Hematopoietic multipotent progenitor cell treated with erythropoietin and hydrocortisone succinate and interleukin-3 and kit ligand, for 17 days (in vitro differentiated cells): ENCODE measurements at regions not wholly inside any gene's neighbourhood (a gene's known extent, or its start where the extent isn't known, plus 50 kb on each side); places are given as distances from the start of the nearest gene placed in this dataset.

Experiments used
- DNase-seq: peaks from one replicate; pipeline ENCODE4 v3.0.0-alpha.2; 2015; ENCODE audit warnings: low spot score

DNA sequence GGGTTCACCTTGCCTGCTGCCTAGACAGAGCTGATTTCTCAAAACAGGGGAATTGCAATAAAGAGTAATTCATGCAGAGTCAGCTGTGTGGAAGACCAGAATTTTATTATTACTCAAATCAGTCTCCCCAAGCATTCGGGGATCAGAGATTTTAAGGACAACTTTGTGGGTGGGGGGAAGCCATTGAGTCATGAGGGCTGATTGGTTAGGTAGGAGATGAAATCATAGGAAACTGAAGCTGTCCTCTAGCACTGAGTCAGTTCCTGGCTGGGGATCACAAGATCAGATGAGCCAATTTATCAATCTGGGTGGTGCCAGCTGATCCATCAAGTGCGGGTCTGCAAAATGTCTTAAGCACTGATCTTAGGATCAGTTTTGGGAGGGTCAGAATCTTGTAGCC, 159.1 kb upstream of the MAP1B start:
- DNase-seq: no peak

DNA sequence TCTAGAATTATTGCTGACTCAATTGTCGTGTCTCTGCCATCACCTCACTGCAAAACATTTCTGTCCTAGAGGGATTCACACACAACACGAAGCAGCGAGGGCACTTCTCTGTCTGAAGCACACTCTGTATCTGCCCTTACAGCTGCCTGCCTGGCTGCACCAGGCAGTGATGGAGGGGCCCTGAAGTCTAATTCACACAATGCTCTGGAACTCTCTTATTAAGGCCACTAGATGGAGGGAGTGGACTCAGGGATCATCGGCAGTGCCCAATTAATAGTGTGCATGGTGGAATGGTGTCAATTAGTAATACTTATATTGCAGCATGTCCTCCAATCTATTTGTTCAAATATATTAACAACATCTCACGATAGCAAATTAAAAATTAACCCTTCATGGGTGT, 157.5 kb upstream of the MAP1B start:
- no peak for DNase-seq

DNA sequence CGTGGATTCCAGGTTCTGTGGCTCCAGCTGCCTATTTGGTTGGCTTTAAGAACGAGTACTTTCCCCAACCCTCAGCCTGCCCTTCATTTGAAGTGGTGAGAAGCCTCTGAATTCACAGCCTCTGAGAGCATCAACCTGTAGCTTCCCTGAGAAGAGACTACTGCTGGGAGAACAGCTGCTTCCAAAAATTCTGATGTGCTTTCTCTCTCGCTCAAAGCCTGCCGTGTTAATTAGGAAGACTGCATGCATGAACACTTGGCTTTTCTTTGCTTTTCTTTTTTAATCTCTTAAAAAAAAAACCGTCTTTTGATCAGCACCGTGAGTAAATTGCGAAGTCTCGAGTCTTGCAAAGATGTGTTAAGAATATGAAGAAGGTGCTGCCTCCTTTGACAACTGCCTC, 153.4 kb upstream of the MAP1B start:
- DNase-seq: no peak

DNA sequence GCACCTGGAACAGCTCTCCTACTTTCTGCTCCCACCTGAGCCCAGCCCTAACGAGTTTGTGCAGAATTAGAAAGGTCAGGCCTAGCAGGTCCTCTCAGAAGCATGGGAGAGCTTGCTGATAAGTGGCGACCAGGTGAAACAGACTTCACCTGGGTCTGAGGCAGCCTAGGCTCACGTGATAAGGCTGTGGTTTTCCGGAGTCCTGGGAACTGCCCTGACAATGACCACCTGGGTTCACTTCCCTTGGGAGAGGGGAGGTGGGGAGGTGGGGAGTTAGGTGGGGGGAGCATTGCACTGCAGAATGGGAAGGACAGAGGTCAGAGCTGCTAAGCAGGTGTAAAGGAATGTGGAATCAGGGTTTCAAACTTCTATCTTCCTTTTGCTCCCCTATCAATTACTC, 152.9 kb upstream of the MAP1B start:
- DNase-seq: no peak

DNA sequence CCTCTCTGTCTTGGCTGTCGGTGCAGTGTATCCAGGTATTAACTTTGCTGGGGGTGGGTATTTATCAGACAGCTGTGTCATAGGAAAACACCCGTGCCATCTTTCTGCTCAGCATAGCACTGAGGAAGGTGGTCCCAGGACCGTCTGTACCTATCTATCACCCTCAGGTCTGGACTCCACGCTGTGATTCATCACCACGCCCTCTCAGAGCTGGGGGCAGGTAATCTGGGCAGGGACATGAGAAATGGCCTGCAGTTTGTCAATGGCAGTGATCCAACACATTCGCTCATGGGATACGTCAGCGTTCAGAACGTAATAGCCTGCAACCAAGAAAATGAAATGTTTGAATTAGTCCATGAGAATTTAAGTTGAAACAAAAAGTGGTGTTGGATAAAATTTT, 151.6 kb upstream of the MAP1B start:
- DNase-seq: no peak

DNA sequence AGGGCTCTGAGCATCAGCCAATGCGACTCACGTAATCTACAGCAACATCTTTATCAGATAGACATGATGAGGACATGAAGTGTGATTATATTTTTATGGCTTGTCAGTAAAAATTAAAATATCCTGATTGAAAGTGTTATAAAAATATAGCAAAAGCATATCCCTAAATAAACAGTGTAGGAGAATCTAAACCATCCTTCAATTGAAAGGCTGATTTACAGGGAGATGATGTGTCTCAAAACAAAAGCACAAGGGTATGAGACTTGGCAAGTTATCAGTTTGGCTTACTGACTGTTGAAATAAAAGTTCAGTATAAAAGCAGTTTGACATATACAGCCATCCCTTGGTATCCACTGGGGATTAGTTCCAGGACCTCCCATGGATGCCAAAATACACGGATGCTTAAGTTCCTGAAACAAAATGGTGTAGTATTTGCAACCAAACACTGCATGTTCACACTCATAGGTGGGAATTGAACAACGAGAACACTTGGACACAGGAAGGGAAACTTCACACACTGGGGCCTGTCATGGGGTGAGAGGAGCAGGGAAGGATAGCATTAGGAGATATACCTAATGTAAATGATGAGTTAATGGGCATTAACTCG, 149.9 kb upstream of the MAP1B start:
- DNase-seq: no peak

DNA sequence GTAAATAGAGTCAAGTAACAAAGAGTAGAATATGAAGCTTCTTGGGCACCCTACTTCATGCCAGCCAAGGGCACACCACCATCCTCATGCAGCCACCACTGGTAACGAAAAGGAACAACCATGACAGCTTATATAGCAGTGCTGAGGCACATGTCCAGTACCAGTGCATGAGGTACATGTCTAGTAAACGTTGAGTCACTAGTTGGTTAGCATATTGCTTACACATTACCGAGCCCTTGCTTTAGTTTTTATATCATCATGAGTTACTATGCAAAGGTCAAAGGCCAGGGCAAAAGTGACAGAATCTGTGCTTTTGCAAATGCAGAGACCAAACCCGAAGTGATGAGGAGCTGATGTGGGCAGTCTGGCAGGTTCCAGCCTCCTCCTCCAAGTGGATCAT, 147.1 kb upstream of the MAP1B start:
- no peak for DNase-seq

DNA sequence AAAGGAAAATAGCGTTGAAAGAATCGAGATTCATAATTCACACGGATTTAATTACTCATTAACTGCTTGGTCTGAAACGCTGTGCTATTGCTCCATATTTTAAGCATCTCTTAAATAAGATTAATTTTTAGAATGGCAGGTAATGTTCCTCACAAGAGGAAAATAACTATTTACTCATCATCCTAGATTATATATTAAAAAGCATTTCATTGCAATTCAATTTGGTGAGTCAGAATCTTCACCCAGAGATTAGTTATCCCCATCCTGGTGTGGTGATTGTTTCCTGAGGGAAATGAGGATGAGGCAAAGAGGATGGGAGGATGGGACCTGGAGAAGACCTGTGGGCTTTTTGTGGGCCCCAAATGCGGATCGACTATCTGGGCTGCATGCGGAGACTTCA, 145.5 kb upstream of the MAP1B start:
- DNase-seq: no peak

DNA sequence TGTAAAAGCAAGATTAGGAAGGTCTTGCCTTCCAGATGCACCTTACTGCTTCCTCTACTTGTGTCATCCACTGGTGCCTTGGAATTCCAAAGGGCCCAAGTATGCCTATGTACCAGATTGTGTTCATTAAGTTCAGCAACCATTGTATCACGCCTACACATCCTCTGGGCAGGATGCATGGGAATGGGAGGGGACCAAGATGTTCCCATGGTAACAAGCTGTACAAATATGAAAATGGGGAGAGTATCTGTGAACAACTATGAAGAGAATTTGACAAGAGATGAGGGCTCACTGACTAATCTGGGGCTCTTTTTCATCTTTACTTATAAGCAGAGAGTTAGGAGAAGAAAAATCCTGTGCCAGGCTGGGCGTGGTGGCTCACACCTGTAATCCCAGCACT, 137.8 kb upstream of the MAP1B start:
- DNase-seq: no peak

DNA sequence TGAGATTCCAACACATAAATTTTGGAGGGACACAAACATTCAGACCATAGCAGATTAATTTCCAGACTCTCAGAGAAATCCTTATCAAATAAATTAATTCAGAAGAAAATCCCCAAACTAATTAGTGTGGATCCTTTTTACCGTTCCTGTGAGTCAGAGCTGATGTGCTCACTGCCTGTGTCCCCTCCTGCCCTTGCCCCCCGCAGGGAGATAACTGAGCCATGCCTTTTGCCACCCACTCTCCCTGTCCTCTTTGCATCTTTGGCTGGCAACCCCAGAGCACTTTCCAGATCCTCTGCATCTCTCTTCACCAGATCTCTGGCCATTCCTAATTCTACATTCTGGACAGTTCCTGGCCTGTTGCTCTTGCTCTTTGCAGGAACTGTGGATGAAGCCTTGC, 135.4 kb upstream of the MAP1B start:
- no peak for DNase-seq

DNA sequence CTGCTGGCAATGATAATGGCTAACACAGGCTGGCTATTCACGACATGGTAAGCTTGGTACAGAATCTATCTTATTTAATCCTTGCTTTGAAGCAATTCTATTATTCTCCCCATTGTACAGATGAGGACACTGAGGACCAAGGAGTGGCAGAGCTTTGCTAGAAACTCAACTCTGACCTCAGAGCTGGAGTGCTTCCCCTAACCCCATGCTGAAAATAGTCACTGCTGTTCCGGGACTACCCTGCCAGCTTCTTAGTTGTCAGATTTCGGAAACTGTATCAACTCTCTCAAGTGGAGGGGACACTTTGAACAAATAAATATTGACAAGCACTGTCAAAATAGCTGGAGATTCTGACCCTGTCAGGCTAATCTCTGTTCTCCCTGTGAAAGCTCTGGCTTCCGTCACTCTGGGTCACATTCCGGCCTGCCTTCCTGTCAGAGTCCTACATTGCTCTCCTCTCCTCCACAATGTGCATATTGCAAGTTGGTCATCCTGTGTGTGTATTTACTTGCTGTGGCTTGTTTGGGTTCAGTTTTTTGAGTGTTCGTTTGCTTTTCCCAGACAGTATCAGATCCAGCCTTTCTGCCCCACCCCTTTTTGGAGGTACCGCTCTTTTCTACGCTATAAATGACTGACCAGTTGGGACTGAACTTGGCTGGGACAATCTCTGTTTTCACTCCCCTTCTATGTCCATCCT, 134.3 kb upstream of the MAP1B start:
- no peak for DNase-seq

DNA sequence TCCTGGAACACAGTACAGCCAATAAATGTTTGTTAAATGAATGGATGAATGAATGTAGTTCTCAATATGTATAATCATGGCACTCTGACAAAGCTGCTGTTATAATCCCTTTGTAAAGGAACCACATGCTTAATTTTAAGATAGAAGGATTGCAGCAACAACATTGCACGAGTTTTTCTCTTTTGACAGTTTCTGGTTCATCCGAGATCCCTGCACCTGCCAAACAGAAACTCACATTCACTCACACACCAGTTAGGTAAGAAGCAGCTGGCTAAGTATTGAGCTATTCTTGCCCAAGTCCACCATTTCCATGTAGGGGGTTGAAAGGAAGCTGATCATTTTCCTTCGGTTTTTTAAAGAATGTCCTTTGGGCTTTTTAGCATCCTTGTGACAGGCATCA, 133.7 kb upstream of the MAP1B start:
- DNase-seq: no peak

DNA sequence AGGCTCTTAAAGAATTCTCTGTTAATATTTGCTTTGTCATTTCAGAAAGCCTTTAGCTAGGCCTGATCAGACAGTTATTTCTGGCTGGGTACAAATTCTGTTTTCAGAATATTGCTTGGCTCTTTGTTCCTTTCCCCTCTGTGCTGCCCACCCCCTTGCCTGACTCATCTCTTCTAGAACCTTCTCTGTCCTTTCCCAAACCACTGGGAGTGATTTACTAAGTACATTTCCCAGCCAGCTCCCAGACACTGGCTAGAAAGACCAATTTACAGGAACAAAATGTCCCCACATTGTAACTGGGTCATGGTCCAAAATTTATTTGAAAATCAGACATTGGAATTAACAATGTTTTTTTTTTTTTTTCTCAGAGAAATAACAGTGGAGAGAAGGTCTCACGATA, 133.1 kb upstream of the MAP1B start:
- no peak for DNase-seq

DNA sequence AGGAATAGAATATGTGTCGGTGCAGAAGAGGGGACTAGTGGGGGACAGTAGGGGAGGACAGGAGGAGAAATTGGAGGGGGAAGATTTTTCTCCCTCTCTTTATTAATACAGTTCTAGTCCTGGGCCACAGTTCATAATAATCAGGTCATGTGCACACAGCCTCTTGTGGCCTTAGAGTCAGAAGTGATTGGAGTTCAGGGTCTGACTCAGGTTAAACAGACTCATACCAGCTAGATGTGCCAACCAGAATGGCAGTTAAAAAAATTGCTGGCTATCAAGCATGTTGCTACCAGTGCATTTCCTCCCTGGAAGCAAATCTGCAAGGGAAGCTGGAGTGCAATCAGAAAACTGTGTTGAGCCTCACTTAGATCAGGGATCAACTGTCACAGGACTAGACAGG, 132.7 kb upstream of the MAP1B start:
- no peak for DNase-seq

DNA sequence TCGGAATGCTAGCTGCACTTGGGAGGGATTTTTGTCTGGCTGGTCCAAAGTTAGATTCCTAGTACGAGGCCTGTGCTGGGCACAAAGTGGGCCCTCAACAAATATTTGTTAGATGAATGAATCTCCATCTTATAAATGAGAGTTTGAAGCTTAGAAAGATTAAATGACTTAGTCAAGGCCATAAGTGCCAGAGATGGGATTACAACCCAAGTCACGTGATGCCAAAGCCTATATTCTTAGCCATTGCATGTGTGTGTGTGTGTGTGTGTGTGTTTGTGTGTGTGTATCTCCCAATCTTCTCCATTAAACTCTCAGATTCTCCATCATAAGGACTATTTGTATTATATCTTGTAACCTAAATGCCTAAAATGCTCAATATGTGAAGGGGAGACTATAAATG, 130.8 kb upstream of the MAP1B start:
- DNase-seq: no peak

DNA sequence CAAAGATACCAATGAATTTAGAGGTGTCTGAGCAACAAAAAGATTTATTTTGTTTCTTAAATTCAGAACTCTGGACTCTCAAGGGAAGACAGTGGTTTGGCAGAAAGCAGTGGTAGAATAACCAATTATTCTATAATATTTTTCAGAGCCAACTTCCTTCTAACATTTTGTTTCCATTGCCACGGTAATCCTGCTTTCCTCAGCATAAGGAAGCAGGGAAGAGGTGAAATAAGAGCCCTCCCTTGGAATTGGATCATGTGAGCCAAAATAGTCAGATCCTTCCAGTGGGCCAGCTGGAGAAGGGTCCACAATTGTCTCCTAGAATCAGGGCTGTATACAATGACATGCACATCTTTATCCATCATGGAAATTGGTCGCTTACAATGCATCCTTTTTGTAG, 130.0 kb upstream of the MAP1B start:
- no peak for DNase-seq

DNA sequence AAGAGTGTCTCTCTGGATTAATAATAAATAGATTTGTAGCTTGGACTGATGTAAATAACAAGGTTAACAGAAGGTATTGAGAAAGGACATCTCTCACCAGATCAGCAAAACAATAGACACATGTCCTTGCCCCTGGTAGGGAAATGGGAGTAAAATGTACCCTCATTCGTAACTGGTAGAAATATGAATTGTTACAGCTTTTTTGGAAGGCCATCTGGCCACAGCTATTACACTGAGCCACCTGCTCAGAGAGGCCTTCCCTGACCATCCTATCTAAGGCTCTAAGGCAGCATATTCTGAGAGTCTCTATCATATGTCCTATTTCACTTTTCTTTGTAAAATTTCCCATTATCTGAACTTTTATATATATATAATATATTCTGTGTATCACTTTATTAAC, 129.1 kb upstream of the MAP1B start:
- no peak for DNase-seq

DNA sequence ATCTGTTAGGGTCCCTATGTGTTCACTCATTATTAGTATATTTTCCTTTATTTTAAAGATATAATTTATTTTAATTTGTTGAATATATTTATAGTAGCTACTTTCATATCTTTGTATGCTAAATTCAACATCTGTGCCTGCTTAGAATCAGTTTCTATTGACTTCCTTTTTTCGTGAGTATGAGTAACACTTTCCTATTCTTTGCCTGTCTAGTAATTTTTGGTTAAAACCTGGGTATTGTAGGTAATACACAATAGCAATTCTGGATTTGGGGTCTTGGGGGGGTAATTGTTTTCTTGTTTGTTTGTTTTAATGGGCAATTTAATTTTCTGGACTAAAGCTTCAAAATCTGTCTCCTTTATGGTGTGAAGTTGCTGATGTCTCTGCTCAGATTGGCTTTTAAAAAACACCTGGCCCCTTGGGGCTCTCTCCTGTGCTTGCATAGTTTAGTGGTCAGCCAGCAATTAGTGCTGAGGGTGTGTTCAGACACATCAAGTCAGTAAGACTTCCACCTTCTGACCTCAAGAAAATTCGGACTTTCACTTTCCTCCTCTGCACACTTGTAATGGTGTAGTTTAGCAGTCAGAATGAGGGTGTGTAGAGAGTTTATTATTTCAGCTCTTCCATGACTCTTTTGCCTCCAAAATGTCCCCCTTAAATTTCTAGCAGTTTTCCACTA, 124.4 kb upstream of the MAP1B start:
- DNase-seq: no peak

DNA sequence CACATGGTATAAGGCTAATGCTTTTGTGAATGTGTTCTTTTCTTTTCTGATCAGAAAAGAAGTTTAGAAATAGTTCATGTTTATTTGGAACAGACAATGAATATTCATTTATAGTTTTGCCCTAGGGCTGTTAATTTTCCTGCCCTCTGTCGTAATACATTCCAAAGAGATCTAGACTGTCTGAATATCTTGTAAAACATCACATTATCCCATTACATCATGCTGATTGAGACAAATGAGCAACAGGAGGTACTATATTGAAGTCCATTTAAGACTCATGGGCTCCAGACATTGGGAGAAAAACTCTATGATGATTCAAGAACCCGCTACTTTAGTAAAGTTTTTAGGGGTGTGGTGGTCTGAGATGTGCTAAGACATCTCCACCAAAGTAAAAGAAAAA, 121.2 kb upstream of the MAP1B start:
- DNase-seq: no peak

DNA sequence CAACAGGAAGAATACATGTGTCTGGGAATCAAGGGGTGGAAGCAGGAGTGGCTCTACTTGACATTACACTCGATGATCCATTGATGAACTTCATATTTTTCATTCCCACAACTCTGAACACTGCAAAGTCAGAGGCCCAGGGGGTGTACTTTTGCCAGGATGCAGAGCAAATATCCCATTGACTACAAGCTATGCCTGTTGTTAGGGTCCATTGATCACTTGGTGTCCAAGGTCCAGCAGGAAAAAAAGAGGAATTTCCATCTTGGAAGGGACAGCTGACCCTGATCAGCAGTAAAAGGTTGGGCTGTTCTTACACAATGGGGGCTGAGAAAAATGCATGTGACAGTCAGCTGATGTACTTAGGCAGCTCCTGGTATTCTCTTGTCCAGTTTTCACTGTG, 118.5 kb upstream of the MAP1B start:
- DNase-seq: no peak

DNA sequence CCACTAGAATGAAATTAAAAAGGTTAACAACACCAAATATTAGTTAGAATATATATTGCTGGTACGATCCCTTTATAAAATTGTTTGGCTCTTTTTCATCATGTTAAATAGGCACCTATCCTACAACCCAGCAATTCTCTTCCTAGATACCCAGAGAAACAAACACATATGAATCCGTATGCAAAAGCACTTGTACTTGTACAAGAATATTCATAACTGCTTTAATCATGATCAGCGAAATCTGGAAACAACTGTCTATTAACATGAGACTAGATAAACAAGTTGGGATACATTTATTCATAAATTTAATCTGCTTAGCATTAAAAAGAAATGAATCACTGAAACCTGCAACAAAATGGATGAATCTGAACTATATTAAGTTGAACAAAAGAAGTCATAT, 113.7 kb upstream of the MAP1B start:
- DNase-seq: no peak

DNA sequence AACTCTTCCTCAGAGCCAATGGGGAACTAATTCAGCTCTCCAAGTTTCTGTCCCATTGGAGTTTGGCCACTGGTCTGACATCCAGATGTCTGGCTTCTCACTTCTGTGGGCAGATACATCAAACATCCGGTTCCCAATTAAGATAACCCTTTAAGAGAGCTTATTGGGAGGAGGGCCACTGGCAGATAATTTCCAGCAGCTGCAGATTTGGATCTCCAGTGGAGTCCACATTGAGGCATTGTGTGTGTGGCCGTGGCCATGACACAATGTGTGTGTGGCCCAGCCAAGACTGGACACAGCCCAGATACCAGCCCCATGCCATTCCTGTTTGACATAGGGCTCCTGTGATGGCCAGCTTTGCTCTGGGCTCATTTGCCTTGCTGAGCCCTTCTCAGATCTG, 110.5 kb upstream of the MAP1B start:
- DNase-seq: no peak

DNA sequence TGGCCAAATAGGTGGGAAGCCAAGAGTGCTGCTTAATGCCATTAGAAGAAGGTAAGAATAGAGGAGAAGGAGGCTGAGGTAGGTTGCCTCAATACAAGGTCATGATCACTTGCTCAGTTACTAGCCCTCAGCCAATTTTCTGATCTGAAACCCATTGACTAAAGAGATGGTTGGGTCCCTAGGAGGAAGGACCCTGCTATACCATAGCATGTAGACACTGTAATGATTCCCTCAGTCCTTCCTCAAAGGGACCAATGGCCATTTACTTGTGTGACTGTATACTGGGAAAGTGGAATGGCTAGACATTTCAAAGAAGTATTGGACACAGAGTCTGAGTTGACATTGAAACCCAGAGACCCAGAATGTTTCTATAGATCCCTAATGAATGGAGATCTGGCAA, 108.5 kb upstream of the MAP1B start:
- no peak for DNase-seq

DNA sequence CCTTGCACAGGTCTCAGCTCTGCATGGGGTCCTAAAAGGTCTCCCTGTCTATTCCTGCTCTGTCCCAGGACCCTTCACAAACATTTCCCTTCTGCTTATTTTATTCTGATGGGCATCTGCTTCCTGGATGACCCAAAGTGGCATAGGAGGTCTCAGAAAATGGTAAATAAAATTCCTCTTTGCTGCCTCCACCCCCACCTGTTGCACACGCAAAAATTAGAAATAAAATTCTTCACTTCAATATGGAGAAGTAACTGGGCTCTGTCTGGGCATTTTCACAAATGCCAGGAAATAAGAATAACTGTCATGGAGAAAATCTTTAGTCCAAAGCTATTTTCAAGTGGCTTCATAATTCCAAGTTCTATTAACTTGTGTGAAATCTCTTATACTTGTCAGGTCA, 106.6 kb upstream of the MAP1B start:
- no peak for DNase-seq
